ENCODE measurements at regions not wholly inside any gene's neighbourhood (a gene's known extent, or its start where the extent isn't known, plus 50 kb on each side); places are given as distances from the start of the nearest gene placed in this dataset.
A peak's percentile ranks its signal among the peaks of the same experiment; 100 is the strongest.

DNA sequence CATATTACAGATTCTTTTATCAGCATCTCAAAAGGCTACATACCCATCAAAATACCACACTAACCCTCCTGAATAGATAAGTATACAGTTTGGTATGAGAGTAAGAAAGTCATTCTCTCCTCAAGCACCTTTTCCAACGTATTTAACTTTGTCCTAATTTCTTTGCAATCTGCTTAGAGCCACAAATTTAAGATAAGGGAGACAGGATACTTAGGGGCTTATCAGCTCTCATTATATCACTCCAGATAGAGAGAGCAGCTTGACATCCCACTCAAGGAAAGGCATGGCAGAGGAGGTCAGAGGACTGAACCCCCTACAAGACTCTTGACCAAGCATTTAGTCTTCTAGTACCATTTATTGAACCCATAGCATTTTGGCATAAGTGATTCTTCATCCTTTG, 262.4 kb downstream of the ADGRA3 start:
- no peak for DNase-seq (ENCODE audit: low read depth)
- TF ChIP-seq CTCF (IDR thresholded peaks at IDR 0.05; ENCODE audit: control insufficient read depth, insufficient read depth, low read depth, low read length, missing control alignments) = no peak

GRCh38 chr4:22246847-22247246, 269.0 kb downstream of the ADGRA3 start:
- TF ChIP-seq CTCF (IDR thresholded peaks at IDR 0.05; ENCODE audit: control insufficient read depth, insufficient read depth, low read depth, low read length, missing control alignments) = no peak
- DNase-seq (ENCODE audit: low read depth) = no peak
- no peak overlapping the region for H3K4me3 ChIP-seq (ENCODE audit: control insufficient read depth, low read depth, low read length)

More for the DNA sequence above, 262.4 kb downstream of the ADGRA3 start:
- H3K4me3 ChIP-seq (ENCODE audit: control insufficient read depth, low read depth, low read length) = no peak overlapping the region

- TF ChIP-seq CTCF (IDR thresholded peaks at IDR 0.05; ENCODE audit: control insufficient read depth, insufficient read depth, low read depth, low read length, missing control alignments) = no peak
- no peak for DNase-seq (ENCODE audit: low read depth)
- no peak overlapping the region for H3K4me3 ChIP-seq (ENCODE audit: control insufficient read depth, low read depth, low read length)
Measured at GRCh38 chr4:22245294-22245693, 270.6 kb downstream of the ADGRA3 start.

DNA sequence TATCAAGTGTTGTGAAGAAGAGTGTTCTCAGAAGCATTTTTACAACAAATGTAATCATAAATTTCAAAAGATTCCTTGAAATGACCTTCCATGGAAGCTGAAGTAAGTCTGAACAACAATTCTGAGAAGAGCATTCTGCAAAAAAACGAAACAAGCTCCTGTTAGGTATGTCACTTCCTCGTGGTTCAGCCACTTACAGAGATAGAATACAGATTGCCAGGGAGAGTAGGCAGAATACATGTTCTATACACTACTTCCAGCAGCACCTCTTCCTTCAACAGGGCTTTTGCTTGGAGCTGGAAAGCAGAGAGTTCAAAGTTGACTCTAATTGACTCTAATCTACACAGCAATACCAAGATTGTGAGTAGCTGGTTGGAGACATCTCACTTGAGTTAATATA, 274.5 kb downstream of the ADGRA3 start:
- no peak for TF ChIP-seq CTCF (IDR thresholded peaks at IDR 0.05; ENCODE audit: control insufficient read depth, insufficient read depth, low read depth, low read length, missing control alignments)
- no peak for DNase-seq (ENCODE audit: low read depth)
- H3K4me3 ChIP-seq (ENCODE audit: control insufficient read depth, low read depth, low read length) = no peak overlapping the region

GRCh38 chr4:22240814-22241213, 275.1 kb downstream of the ADGRA3 start:
- no peak for DNase-seq (ENCODE audit: low read depth)
- H3K4me3 ChIP-seq (ENCODE audit: control insufficient read depth, low read depth, low read length) = no peak overlapping the region
- TF ChIP-seq CTCF (IDR thresholded peaks at IDR 0.05; ENCODE audit: control insufficient read depth, insufficient read depth, low read depth, low read length, missing control alignments) = no peak

GRCh38 chr4:22238742-22239141, 277.1 kb downstream of the ADGRA3 start:
- no peak for DNase-seq (ENCODE audit: low read depth)
- TF ChIP-seq CTCF (IDR thresholded peaks at IDR 0.05; ENCODE audit: control insufficient read depth, insufficient read depth, low read depth, low read length, missing control alignments) = peak; percentile 35
- H3K4me3 ChIP-seq (ENCODE audit: control insufficient read depth, low read depth, low read length) = no peak overlapping the region
